ENCODE measurements at regions not wholly inside any gene's neighbourhood (a gene's known extent, or its start where the extent isn't known, plus 50 kb on each side); places are given as distances from the start of the nearest gene placed in this dataset.

DNA sequence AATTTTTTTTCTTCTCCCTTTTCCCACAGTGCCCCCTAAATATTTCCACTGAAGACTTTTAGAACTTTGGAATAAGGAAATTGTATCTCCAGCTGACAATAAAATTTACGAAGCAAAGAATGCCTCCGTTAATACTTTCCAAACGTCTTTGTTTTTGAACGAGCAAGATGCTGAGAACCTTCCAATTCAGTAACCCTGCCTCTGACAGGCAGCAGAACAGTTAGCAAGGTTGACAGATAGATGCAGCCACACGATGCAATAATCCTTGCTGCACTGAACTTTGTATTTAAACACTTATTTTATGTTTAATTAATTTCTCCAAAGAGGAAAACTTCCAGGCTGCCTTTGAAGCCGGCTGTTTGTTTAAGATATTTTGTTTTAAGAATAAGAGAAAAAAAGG lies 71.8 kb upstream of the TSHZ3 start:
- Histone ChIP-seq H3K36me3 (ENCODE audit: control insufficient read depth in 2 of 2, insufficient read depth in 2 of 2, low read length in 1 of 2) (no peaks in the 10 kb centered on the region), H3K9me3 (ENCODE audit: control insufficient read depth in 2 of 2, insufficient read depth in 1 of 2, low read depth in 1 of 2, low read length in 1 of 2) (peaks cover 0 to 3% of the 10 kb centered on the region in 2 donors), H3K27me3 (ENCODE audit: control insufficient read depth in 1 of 2, insufficient read depth in 2 of 2, low read length in 2 of 2) (no peaks in the 10 kb centered on the region), H3K4me3 (ENCODE audit: low read depth in 1 of 2, low read length in 2 of 2) (no peak overlapping the region), H3K27ac (ENCODE audit: low read depth in 2 of 2, low read length in 1 of 2) (no peak overlapping the region), H3K4me1 (ENCODE audit: control insufficient read depth in 2 of 2, insufficient read depth in 2 of 2, low read length in 1 of 2) (no peaks in the 10 kb centered on the region)
- 35 to 38% methylated on average over 6 of the region's 6 CpGs for WGBS, 2 donors

DNA sequence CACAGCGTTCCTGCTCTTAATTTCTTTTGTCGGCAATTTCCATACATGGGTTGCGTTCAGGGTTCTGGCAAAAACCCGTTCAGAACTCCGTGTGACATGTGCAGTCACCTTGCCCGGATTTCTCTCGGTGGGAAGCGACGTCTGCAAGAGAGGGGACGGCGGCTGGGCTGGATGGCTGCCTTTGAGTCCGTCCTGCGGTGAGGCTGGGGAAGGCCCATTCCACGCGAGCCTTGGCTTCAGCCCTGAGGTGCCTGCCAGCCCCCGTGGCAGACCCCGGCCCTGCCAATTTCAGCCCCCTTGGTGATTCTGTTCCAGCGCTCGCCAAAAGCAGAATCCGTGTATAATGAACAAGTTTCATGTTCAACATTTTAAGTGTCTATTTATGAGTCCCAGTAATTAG lies 72.6 kb upstream of the TSHZ3 start:
- no peaks in the 10 kb centered on the region for H3K27me3 ChIP-seq (ENCODE audit: control insufficient read depth in 1 of 2, insufficient read depth in 2 of 2, low read length in 2 of 2)
- no peaks in the 10 kb centered on the region for H3K36me3 ChIP-seq (ENCODE audit: control insufficient read depth in 2 of 2, insufficient read depth in 2 of 2, low read length in 1 of 2)
- H3K27ac ChIP-seq (ENCODE audit: low read depth in 2 of 2, low read length in 1 of 2) = no peak overlapping the region
- no peak overlapping the region for H3K4me3 ChIP-seq (ENCODE audit: low read depth in 1 of 2, low read length in 2 of 2)
- no peaks in the 10 kb centered on the region for H3K4me1 ChIP-seq (ENCODE audit: control insufficient read depth in 2 of 2, insufficient read depth in 2 of 2, low read length in 1 of 2)
- peaks cover 0 to 3% of the 10 kb centered on the region in 2 donors for H3K9me3 ChIP-seq (ENCODE audit: control insufficient read depth in 2 of 2, insufficient read depth in 1 of 2, low read depth in 1 of 2, low read length in 1 of 2)
- WGBS, 2 donors = 73 to 75% methylated on average over 20 of the region's 20 CpGs

- no peak overlapping the region for H3K4me3 ChIP-seq (ENCODE audit: low read depth in 1 of 2, low read length in 2 of 2)
- no peak overlapping the region for H3K27ac ChIP-seq (ENCODE audit: low read depth in 2 of 2, low read length in 1 of 2)
- WGBS, 2 donors = 87 to 93% methylated on average over 2 of the region's 2 CpGs
- no peaks in the 10 kb centered on the region for H3K4me1 ChIP-seq (ENCODE audit: control insufficient read depth in 2 of 2, insufficient read depth in 2 of 2, low read length in 1 of 2)
- peaks cover 0 to 3% of the 10 kb centered on the region in 2 donors for H3K9me3 ChIP-seq (ENCODE audit: control insufficient read depth in 2 of 2, insufficient read depth in 1 of 2, low read depth in 1 of 2, low read length in 1 of 2)
- no peaks in the 10 kb centered on the region for H3K36me3 ChIP-seq (ENCODE audit: control insufficient read depth in 2 of 2, insufficient read depth in 2 of 2, low read length in 1 of 2)
- no peaks in the 10 kb centered on the region for H3K27me3 ChIP-seq (ENCODE audit: control insufficient read depth in 1 of 2, insufficient read depth in 2 of 2, low read length in 2 of 2)
Observed at GRCh38 chr19:31423896-31424295, 74.7 kb upstream of the TSHZ3 start.

DNA sequence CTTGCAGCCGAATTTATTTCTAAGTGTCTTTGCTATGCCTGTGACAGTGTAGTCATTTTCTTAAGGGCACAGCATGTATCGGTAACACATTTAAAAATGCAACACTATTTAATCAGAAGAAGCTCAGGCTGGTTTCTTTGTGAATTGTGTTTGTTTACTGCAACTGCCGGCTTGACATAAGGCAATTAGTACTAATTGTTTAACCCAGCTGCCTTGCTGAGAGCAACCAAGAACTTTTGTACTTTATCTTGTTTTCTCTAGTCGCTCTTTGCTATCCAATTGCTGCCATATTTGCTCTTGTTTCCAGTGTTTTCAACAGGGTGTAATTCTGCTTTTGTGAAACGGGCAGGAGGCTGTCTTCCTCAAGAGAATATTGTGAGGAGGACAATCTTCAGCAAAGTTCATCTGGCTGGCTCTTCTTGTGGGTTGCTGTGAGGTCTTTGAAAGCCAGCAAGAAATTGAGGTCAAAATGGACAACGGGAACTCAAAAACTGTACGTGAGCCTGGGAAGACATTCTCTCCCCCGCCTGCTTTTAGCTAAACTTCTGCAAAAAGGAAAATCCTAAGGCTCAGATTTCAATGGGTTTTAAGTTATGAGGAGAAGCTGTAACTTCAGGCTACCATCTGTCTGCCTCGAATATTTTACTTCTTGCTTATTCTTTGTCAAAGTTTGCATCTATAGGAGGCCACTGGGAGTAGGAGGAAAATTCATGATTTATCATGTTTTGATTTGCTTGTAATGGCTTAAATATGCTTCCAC lies 75.8 kb upstream of the TSHZ3 start:
- 46 to 48% methylated on average over 9 of the region's 9 CpGs for WGBS, 2 donors
- Histone ChIP-seq H3K36me3 (ENCODE audit: control insufficient read depth in 2 of 2, insufficient read depth in 2 of 2, low read length in 1 of 2) (no peaks in the 10 kb centered on the region), H3K4me1 (ENCODE audit: control insufficient read depth in 2 of 2, insufficient read depth in 2 of 2, low read length in 1 of 2) (no peaks in the 10 kb centered on the region), H3K27ac (ENCODE audit: low read depth in 2 of 2, low read length in 1 of 2) (no peak overlapping the region), H3K27me3 (ENCODE audit: control insufficient read depth in 1 of 2, insufficient read depth in 2 of 2, low read length in 2 of 2) (no peaks in the 10 kb centered on the region), H3K4me3 (ENCODE audit: low read depth in 1 of 2, low read length in 2 of 2) (no peak overlapping the region), H3K9me3 (ENCODE audit: control insufficient read depth in 2 of 2, insufficient read depth in 1 of 2, low read depth in 1 of 2, low read length in 1 of 2) (peaks cover 0 to 3% of the 10 kb centered on the region in 2 donors)

- no peaks in the 10 kb centered on the region for H3K36me3 ChIP-seq (ENCODE audit: control insufficient read depth in 2 of 2, insufficient read depth in 2 of 2, low read length in 1 of 2)
- H3K9me3 ChIP-seq (ENCODE audit: control insufficient read depth in 2 of 2, insufficient read depth in 1 of 2, low read depth in 1 of 2, low read length in 1 of 2) = peaks cover 0 to 3% of the 10 kb centered on the region in 2 donors
- no peaks in the 10 kb centered on the region for H3K27me3 ChIP-seq (ENCODE audit: control insufficient read depth in 1 of 2, insufficient read depth in 2 of 2, low read length in 2 of 2)
- 71 to 78% methylated on average over 1 of the region's 1 CpG for WGBS, 2 donors
- H3K27ac ChIP-seq (ENCODE audit: low read depth in 2 of 2, low read length in 1 of 2) = no peak overlapping the region
- no peak overlapping the region for H3K4me3 ChIP-seq (ENCODE audit: low read depth in 1 of 2, low read length in 2 of 2)
- H3K4me1 ChIP-seq (ENCODE audit: control insufficient read depth in 2 of 2, insufficient read depth in 2 of 2, low read length in 1 of 2) = no peaks in the 10 kb centered on the region
Observed at GRCh38 chr19:31427857-31428256, 78.6 kb upstream of the TSHZ3 start.

- no peak overlapping the region for H3K4me3 ChIP-seq (ENCODE audit: low read depth in 1 of 2, low read length in 2 of 2)
- WGBS, 2 donors = 70 to 71% methylated on average over 4 of the region's 4 CpGs
- no peaks in the 10 kb centered on the region for H3K27me3 ChIP-seq (ENCODE audit: control insufficient read depth in 1 of 2, insufficient read depth in 2 of 2, low read length in 2 of 2)
- H3K36me3 ChIP-seq (ENCODE audit: control insufficient read depth in 2 of 2, insufficient read depth in 2 of 2, low read length in 1 of 2) = no peaks in the 10 kb centered on the region
- no peaks in the 10 kb centered on the region for H3K4me1 ChIP-seq (ENCODE audit: control insufficient read depth in 2 of 2, insufficient read depth in 2 of 2, low read length in 1 of 2)
- peaks cover 0 to 3% of the 10 kb centered on the region in 2 donors for H3K9me3 ChIP-seq (ENCODE audit: control insufficient read depth in 2 of 2, insufficient read depth in 1 of 2, low read depth in 1 of 2, low read length in 1 of 2)
- H3K27ac ChIP-seq (ENCODE audit: low read depth in 2 of 2, low read length in 1 of 2) = no peak overlapping the region
Observed at GRCh38 chr19:31430381-31430780, 81.1 kb upstream of the TSHZ3 start.

DNA sequence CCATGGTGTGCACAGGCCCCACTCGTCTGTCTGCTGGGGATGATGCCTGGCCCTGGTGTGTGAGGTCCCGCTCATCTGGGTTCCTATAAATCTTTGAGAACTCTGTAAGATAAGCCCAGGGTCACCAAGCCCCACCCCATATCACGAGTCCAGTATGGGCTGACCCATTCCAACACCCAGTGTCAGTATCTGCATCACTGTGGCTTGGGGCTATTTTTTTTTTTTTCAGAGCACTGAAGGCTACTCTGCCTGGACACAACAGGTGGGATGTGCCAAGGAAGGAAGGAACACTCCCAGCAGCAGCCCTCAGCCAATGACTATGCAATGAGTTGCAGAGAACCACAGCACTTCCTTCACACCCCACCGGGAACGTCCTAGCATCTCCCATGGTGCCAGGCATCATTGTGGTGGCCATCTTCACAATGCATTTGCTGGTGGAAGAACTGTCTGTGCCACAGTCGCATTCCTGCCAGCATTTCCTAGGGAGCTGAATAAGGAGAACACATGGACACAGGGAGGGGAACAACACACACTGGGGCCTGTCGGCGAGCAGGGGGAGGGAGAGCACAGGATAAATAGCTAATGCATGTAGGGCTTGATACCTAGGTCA lies 83.1 kb upstream of the TSHZ3 start:
- no peaks in the 10 kb centered on the region for H3K36me3 ChIP-seq (ENCODE audit: control insufficient read depth in 2 of 2, insufficient read depth in 2 of 2, low read length in 1 of 2)
- H3K27me3 ChIP-seq (ENCODE audit: control insufficient read depth in 1 of 2, insufficient read depth in 2 of 2, low read length in 2 of 2) = no peaks in the 10 kb centered on the region
- H3K9me3 ChIP-seq (ENCODE audit: control insufficient read depth in 2 of 2, insufficient read depth in 1 of 2, low read depth in 1 of 2, low read length in 1 of 2) = peaks cover 0 to 3% of the 10 kb centered on the region in 2 donors
- no peaks in the 10 kb centered on the region for H3K4me1 ChIP-seq (ENCODE audit: control insufficient read depth in 2 of 2, insufficient read depth in 2 of 2, low read length in 1 of 2)
- WGBS, 2 donors = 68 to 73% methylated on average over 8 of the region's 8 CpGs
- no peak overlapping the region for H3K4me3 ChIP-seq (ENCODE audit: low read depth in 1 of 2, low read length in 2 of 2)
- no peak overlapping the region for H3K27ac ChIP-seq (ENCODE audit: low read depth in 2 of 2, low read length in 1 of 2)

DNA sequence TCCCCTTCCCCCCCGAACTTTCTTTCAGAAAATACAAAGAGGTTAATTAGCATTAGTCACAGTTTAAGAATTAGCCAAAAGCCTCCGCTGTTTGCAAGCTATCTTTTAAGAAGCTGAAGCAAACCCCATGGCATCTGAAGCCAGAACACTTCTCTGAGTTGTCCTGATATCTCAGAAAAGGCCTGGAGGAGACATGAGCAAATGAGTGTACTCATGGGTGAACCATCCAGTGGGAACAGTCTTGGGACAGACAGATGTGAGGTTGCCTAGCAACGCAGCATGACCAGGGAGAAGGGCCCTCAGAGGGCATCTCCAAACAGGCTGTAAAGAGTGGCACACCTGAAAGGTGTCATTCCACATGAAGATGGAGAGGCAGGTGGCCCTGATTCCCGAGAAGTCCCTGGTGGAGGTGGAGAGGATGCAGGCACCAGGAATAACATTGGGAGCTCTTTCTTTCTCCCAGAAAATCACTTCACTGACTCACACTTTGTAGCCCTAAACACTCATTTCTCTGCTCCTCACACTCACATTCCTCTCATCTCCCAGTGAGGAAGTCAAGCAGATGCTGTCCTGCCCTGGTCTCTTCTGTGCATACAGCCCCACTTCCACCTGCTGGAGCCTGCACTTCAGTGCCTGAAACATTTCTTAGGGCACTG lies 87.0 kb upstream of the TSHZ3 start:
- Histone ChIP-seq H3K27me3 (ENCODE audit: control insufficient read depth in 1 of 2, insufficient read depth in 2 of 2, low read length in 2 of 2) (no peaks in the 10 kb centered on the region), H3K4me3 (ENCODE audit: low read depth in 1 of 2, low read length in 2 of 2) (no peak overlapping the region), H3K4me1 (ENCODE audit: control insufficient read depth in 2 of 2, insufficient read depth in 2 of 2, low read length in 1 of 2) (no peaks in the 10 kb centered on the region), H3K27ac (ENCODE audit: low read depth in 2 of 2, low read length in 1 of 2) (no peak overlapping the region), H3K9me3 (ENCODE audit: control insufficient read depth in 2 of 2, insufficient read depth in 1 of 2, low read depth in 1 of 2, low read length in 1 of 2) (peaks cover 0 to 6% of the 10 kb centered on the region in 2 donors), H3K36me3 (ENCODE audit: control insufficient read depth in 2 of 2, insufficient read depth in 2 of 2, low read length in 1 of 2) (no peaks in the 10 kb centered on the region)
- WGBS, 2 donors = 76 to 78% methylated on average over 4 of the region's 4 CpGs

- no peaks in the 10 kb centered on the region for H3K36me3 ChIP-seq (ENCODE audit: control insufficient read depth in 2 of 2, insufficient read depth in 2 of 2, low read length in 1 of 2)
- no peaks in the 10 kb centered on the region for H3K27me3 ChIP-seq (ENCODE audit: control insufficient read depth in 1 of 2, insufficient read depth in 2 of 2, low read length in 2 of 2)
- 72 to 74% methylated on average over 12 of the region's 12 CpGs for WGBS, 2 donors
- no peaks in the 10 kb centered on the region for H3K4me1 ChIP-seq (ENCODE audit: control insufficient read depth in 2 of 2, insufficient read depth in 2 of 2, low read length in 1 of 2)
- no peak overlapping the region for H3K4me3 ChIP-seq (ENCODE audit: low read depth in 1 of 2, low read length in 2 of 2)
- no peak overlapping the region for H3K27ac ChIP-seq (ENCODE audit: low read depth in 2 of 2, low read length in 1 of 2)
- H3K9me3 ChIP-seq (ENCODE audit: control insufficient read depth in 2 of 2, insufficient read depth in 1 of 2, low read depth in 1 of 2, low read length in 1 of 2) = peaks cover 0 to 3% of the 10 kb centered on the region in 2 donors
Observed at GRCh38 chr19:31438401-31439269, 89.4 kb upstream of the TSHZ3 start.
